ENCODE measurements at regions not wholly inside any gene's neighbourhood (a gene's known extent, or its start where the extent isn't known, plus 50 kb on each side); places are given as distances from the start of the nearest gene placed in this dataset.
"Not testable (repeated sequence)": the region's sequence is repeated elsewhere in the genome, so short reads cannot be mapped to it uniquely, and the experiment has no call there.

- DNase-seq: no peak
Observed at GRCh38 chr10:33067917-33068316, 109.9 kb upstream of the ITGB1 start.

- no peak for DNase-seq
Observed at GRCh38 chr10:33067481-33067880, 109.5 kb upstream of the ITGB1 start.

GRCh38 chr10:33066558-33067236, 108.7 kb upstream of the ITGB1 start:
- no peak for DNase-seq

DNA sequence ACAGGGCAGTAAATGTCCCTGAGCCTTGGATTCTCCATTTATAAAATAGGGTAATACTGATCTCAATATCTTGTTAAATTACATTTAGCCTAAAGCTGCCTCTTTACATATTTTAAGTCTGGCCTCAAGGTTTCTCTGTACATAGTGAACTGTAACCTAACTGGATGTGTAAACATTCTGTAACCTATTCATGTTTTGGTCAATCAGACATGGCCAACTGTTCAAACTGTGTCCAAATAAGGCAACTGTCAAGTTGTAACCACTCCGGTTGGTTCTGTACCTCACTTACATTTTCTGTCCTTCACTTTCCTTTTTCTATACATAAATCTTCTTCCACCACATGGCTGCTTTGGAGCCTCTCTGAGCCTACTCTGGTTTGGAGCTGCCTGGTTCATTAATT, 107.1 kb upstream of the ITGB1 start:
- DNase-seq: no peak

GRCh38 chr10:33064706-33065105, 106.7 kb upstream of the ITGB1 start:
- no peak for DNase-seq

DNA sequence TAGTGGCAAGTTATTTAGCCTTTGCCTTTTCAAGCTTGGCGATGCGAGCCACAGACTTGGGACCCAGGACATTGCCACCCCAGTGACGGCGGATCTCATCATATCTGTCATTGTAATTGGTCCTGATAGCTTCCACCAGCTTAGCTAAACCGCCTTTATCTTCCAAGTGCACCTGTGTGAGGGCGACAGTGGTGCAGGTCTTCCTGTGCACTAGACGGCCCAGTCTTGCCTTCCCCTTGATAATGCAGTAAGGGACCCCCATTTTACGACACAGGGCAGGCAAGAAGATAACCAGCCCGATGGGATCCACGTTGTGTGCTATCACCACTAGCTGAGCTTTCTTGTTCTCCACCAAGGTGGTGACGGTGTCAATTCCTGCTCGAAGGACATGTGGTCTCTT, 99.6 kb upstream of the ITGB1 start:
- no peak for DNase-seq

DNA sequence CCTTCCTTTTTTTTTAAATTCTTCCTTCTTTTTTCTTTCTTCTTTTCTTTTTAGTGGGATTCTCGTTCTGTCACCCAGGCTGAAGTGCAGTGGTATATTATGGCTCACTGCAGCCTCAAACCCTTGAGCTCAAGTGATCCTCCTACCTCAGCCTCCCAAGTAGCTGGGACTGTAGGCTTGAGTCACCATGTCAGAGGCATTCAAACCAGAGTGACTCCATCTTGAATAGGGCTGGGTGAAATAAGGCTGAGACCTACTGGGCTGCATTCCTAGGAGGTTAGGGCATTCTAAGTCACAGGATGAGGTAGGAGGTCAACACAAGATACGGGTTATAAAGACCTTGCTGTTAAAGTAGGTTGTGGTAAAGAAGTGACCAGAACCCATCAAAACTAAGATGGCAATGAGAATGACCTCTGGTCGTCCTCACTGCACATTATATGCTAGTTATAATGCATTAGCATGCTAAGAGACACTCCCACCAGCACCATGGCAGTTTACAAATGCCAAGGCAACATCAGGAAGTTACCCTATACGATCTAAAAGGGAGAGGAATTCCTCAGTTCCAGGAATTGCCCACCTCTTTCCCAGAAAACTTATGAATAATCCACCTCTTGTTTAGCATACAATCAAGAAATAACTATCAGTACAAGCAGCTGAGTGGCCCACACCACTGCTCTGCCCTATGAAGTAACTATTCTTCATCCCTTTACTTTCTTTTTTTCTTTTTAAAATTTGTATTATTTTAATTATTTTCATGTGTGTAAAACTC, 99.0 kb upstream of the ITGB1 start:
- DNase-seq: no peak

- DNase-seq: no peak
Observed at GRCh38 chr10:33055625-33056024, 97.6 kb upstream of the ITGB1 start.

DNA sequence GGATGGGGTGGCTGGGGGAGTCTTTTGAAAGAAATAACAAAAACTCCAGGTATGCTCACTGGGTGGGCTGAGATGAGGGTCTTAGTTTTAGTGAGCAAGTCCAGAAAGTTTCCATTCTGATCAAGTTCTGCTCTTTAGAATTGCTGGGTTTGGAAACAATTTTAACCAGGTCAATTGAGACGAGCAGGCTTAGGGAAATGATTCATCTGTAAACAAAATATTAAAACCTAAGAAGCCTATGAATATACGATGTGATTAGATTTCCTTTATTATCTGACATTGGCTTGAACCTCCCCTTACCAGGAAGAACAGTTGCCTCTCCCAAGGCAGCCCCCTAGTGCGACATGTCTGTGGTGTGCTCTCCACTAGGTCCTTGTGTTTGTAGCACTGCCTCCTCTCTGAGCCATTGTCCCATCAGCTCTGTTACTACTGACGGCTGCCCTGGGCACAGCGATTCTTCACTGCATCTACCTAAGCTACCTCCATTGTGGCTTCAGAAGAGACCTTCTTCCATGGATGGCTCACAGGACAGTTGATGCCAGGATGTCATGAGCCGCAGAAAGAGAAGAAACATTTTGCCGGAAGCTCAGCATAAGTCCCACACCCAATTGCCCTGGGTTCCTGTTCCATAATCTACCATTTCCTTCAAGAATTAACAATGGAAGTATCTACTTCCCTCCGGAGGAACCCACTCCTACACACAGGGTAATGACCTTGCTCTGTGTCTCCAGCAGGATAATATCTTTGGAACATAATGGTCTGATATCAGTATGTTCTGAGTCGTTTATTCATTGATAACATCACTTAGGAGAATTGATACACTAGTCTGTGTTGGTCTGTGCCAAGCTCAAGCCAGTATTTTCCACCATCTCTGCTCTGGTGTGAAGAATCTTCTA, 95.1 kb upstream of the ITGB1 start:
- DNase-seq: no peak

DNA sequence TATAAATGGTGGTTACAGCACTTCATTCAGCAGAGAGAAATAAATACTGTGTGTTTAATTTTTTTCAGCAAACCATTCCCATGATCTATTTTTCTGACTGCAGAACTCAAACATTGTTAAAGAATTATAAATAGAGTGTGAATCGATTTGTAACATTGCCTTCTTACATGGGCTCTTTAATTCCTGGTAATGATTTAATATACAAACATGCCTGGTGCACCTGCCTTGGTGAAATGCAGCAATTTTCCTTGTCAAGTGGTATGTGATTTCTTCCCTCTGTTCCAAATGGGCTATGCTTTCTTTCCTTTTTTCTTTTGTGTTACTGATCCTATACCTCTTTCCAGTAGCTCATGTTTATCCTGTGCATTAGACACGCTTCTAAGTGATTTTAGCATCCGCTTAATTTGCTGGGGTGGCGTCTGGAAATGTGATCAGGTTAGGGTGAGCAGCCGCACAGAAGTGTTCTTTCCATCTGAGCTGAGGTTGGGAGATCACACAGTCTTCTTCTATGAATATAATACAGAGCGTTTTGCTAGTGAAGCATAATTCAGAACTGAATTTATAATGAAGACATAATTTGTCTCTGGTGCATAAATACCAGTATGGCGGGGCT, 94.3 kb upstream of the ITGB1 start:
- DNase-seq: no peak

DNA sequence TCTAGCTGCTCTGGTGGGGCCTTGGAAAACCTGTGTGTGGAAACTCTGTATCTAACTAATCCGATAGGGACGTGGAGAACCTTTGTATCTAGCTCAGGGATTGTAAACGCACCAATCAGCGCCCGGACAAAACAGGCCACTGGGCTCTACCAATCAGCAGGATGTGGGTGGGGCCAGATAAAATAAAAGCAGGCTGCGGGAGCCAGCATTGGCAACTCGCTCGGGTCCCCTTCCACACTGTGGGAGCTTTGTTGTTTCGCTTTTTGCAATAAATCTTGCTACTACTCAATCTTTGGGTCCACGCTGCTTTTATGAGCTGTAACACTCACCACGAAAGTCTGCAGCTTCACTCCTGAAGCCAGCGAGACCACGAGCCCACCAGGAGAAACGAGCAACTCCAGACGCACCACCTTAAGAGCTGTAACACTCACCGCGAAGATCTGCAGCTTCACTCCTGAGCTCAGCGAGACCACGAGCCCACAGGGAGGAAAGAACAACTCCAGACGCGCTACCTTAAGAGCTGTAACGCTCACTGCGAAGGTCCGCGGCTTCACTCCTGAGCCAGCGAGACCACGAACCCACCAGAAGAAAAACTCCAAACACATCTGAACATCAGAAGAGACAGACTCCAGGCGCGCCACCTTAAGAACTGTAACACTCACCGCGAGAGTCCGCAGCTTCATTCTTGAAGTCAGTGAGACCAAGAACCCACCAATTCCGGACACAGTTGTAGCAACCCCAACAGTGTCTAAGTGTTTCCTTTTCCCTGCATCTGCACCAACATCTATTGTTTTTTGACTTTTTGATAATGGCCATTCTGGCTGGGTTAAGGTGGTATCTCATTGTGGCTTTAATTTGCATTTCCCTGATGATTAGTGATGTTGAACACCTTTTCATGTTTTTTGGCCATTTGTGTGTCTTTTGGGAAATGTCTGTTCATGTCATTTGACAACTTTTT, 92.2 kb upstream of the ITGB1 start:
- not testable (repeated sequence) for DNase-seq

- no peak for DNase-seq
Observed at GRCh38 chr10:33048223-33048622, 90.2 kb upstream of the ITGB1 start.

GRCh38 chr10:33047655-33048054, 89.6 kb upstream of the ITGB1 start:
- no peak for DNase-seq

- no peak for DNase-seq
Observed at GRCh38 chr10:33046792-33047191, 88.8 kb upstream of the ITGB1 start.

DNA sequence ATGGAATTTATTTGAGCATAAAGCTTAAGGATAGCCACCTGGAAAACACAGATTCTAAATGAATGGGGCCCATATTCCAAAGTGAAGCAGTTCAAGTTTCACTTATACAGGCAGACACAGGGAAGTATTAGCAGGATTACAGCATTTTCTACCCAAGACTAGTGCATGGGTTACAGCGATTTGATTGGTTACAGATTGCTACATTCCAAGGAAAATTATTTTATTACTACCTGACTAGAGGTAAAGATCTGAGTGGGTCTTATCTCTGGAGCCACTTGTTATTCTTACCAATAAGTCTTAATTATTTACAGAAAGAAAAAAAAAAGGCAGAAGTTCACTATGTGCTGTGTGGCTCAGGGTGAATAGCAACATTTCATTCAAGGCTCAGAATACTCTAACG, 87.4 kb upstream of the ITGB1 start:
- DNase-seq: no peak

DNA sequence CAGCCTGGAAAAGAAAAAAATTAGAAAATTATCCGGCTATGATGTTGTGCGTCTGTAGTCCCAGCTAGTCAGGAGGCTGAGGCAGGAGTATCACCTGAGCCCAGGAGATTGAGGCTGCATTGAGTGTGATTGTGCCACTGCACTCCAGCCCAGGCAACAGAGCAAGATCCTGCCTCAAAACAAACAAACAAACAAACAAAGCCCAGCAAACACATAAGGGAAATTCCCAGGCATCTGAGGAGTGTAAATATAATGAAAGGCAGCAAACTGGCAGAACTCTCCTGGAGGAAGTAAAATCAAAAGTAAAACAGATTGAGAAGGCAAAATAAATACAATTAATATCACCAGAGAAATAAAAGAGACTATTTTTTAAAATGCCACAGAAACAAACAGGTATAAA, 84.5 kb upstream of the ITGB1 start:
- DNase-seq: no peak

GRCh38 chr10:33041783-33042437, 83.9 kb upstream of the ITGB1 start:
- no peak for DNase-seq

DNA sequence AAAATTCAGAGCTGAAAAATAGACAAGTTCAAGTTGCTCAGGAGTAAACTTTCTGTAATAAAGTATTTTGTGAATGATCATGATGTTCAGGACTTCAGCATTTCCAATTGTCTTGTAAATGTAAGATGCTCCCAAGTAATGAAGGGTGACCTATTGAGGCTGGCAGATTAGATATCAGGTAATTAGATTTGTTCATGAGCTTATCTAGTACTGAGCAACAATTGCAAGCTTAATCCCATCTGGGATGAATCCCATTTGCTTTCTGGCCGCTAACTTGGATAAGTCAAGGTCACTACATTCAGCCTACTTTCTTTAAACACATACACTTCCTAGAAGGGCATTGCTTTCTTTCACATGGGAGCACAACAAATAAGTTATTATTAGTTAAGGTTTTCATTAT, 82.4 kb upstream of the ITGB1 start:
- DNase-seq: no peak

DNA sequence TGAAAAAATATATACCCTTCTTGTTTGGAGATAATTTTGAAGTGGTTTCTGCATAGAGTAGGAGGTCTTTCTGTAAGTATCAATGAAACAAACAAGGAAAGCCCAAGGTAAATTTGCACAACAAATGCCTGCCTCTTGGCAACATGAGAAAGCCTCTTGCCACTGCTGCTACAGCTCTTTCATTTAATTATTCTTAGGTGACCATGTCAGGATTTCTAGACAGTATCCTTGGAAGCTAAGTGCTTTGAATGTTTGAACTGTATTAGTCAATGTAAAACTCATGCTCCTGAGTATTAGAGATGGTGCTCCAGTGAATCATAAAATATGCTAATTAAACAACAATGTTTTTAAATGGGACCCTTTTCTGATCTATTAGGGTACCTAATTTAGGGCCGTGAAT, 81.2 kb upstream of the ITGB1 start:
- DNase-seq: no peak

DNA sequence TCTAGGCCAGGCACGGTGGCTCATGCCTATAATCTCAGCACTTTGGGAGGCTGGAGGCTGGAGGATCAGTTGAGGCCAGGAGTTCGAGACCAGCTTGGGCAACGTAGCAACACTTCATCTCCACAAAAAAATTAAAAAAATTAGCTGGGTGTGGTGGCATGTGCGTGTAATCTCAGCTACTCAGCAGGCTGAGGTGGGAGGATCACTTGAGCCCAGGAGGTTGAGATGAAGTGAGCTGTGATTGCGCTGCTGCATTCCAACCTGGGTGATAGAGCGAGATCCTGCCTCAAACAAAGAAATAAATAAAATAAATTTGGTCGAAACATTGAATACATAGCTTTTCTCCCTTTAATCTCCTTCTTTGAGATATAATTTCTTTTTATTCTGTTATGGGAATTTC, 80.6 kb upstream of the ITGB1 start:
- no peak for DNase-seq

DNA sequence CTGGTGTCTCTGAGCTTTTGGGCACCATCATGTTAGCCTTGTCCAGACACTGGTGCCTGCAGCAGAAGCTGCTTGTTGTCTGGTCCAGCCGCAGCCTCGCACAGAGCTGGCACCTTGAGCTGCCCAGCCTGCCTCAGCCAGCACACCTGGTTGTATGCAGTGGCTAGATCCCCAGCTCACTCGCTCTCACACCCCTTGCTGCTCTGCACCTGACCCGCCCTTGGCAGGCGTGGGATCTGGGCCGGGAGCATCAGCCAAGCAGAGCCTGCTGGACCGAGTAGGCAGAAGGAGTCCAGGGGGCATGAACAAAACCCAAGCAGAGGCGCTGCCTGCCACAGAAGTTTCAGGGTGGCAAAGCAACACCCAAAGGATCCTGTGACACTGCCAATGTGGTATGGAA, 79.7 kb upstream of the ITGB1 start:
- DNase-seq: no peak
